ENCODE measurements at regions not wholly inside any gene's neighbourhood (a gene's known extent, or its start where the extent isn't known, plus 50 kb on each side); places are given as distances from the start of the nearest gene placed in this dataset.

DNA sequence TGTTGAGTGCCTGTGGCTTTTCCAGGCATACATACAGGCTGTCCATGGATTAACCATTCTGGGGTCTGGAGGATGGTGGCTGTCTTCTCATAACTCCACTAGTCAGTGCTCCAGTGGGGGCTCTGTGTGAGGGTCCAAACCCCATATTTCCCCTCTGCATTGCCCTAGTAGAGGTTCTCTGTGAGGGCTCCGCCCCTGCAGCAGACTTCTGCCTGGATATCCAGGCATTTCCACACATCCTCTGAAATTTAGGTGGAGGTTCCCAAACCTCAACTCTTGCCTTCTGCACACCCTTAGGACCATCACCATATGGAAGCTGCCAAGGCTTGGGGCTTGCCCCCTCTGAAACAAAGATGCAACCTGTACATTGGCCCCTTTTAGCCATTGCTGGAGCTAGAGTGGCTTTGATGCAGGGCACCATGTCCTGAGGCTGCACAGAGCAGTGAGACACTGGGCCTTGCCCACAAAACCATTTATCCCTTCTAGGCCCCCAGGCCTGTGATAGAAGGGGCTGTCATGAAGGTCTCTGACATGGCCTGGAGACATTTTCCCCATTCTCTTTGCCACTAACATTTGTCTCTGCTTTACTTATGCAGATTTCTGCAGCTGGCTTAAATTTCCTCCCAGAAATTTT is 400.1 kb upstream of the MDFIC2 start:
- ChIA-PET POLR2A (no interaction called here), CTCF (no interaction called here)
- no peak overlapping the region for H3K4me2 ChIP-seq
- ATAC-seq, result no peak
- no peak for DNase-seq (ENCODE audit: low read depth in 1 of 2, low spot score in 1 of 2)
- H3K4me1 ChIP-seq, result no peaks in the 10 kb centered on the region
- FAIRE-seq, result no peak
- H3K9me3 ChIP-seq, result peaks cover 18% of the 10 kb centered on the region
- WGBS (ENCODE audit: missing lambda C conversion rate), result 0% methylated on average over 1 of the region's 1 CpG
- H3K4me3 ChIP-seq, result no peak overlapping the region
- TF ChIP-seq ESRRA (IDR thresholded peaks at IDR 0.05; ENCODE audit: borderline replicate concordance, low read length) (no peak), CBX2 (IDR thresholded peaks at IDR 0.05; ENCODE audit: borderline replicate concordance, low read depth) (no peak), NR3C1 (IDR thresholded peaks at IDR 0.05) (no peak), NPAS2 (CRISPR knock-in tag; IDR thresholded peaks at IDR 0.05; ENCODE audit: borderline replicate concordance) (no peak), CHD2 (IDR thresholded peaks at IDR 0.05; ENCODE audit: low read length, partially characterized antibody) (no peak), FOSL2 (IDR thresholded peaks at IDR 0.05) (no peak), FOSL2 (CRISPR knock-in tag; IDR thresholded peaks at IDR 0.05) (no peak), JUNB (IDR thresholded peaks at IDR 0.05) (no peak), RNF2 (IDR thresholded peaks at IDR 0.05; ENCODE audit: borderline replicate concordance, low read depth) (no peak), PHF8 (IDR thresholded peaks at IDR 0.05; ENCODE audit: borderline replicate concordance, low read depth) (no peak)
- TF ChIP-seq, protein P1, sequence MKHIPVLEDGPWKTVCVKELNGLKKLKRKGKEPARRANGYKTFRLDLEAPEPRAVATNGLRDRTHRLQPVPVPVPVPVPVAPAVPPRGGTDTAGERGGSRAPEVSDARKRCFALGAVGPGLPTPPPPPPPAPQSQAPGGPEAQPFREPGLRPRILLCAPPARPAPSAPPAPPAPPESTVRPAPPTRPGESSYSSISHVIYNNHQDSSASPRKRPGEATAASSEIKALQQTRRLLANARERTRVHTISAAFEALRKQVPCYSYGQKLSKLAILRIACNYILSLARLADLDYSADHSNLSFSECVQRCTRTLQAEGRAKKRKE (CRISPR knock-in tag; IDR thresholded peaks at IDR 0.05; ENCODE audit: low read depth), result no peak
- TF ChIP-seq, protein P2, sequence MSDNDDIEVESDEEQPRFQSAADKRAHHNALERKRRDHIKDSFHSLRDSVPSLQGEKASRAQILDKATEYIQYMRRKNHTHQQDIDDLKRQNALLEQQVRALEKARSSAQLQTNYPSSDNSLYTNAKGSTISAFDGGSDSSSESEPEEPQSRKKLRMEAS (IDR thresholded peaks at IDR 0.05), result no peak
- TF ChIP-seq, protein P3, sequence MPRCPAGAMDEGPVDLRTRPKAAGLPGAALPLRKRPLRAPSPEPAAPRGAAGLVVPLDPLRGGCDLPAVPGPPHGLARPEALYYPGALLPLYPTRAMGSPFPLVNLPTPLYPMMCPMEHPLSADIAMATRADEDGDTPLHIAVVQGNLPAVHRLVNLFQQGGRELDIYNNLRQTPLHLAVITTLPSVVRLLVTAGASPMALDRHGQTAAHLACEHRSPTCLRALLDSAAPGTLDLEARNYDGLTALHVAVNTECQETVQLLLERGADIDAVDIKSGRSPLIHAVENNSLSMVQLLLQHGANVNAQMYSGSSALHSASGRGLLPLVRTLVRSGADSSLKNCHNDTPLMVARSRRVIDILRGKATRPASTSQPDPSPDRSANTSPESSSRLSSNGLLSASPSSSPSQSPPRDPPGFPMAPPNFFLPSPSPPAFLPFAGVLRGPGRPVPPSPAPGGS (IDR thresholded peaks at IDR 0.05), result no peak
- TF ChIP-seq, protein P4, sequence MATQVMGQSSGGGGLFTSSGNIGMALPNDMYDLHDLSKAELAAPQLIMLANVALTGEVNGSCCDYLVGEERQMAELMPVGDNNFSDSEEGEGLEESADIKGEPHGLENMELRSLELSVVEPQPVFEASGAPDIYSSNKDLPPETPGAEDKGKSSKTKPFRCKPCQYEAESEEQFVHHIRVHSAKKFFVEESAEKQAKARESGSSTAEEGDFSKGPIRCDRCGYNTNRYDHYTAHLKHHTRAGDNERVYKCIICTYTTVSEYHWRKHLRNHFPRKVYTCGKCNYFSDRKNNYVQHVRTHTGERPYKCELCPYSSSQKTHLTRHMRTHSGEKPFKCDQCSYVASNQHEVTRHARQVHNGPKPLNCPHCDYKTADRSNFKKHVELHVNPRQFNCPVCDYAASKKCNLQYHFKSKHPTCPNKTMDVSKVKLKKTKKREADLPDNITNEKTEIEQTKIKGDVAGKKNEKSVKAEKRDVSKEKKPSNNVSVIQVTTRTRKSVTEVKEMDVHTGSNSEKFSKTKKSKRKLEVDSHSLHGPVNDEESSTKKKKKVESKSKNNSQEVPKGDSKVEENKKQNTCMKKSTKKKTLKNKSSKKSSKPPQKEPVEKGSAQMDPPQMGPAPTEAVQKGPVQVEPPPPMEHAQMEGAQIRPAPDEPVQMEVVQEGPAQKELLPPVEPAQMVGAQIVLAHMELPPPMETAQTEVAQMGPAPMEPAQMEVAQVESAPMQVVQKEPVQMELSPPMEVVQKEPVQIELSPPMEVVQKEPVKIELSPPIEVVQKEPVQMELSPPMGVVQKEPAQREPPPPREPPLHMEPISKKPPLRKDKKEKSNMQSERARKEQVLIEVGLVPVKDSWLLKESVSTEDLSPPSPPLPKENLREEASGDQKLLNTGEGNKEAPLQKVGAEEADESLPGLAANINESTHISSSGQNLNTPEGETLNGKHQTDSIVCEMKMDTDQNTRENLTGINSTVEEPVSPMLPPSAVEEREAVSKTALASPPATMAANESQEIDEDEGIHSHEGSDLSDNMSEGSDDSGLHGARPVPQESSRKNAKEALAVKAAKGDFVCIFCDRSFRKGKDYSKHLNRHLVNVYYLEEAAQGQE (IDR thresholded peaks at IDR 0.05), result no peak
- H3K27ac ChIP-seq, result no peak overlapping the region

DNA sequence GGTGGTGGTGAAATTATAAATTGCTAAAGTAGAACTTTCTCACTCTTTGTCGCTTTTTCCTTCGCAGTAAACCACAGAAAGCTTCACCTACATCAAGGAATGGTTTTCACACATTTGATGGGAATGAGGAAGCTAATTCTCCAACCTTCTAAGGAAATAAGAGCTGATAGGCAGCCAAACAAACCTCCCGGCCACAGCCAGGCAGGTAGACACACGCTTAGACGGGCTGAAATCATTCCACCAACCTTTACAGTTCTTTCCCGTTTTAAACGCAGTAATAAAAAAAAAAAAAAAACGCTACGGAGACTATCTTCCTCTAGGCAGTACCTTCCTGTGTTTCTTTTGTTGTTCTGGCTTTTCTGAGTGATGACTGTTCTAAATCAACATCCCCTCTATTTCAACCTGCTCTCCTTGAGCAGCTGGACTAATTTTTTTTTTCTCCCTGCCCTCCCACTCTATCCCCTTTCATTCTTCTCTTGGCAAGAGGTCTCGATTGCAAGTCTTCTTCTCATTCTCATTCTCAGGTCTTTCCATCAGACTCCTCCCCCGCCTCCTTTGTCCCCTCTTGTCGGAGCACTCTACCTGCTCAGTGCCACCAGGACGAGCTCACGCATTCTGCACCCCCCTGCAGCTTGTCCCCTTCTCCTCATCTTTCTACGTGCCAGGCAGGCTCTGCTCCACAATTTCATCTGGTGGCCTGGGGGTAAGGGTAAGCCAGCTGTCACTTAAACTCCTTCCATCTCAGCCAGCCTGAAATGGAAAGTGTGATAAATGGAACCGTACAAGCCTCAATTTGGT is 391.1 kb upstream of the MDFIC2 start:
- Histone ChIP-seq H3K9me3 (no peaks in the 10 kb centered on the region), H3K4me1 (no peaks in the 10 kb centered on the region), H3K27ac (no peak overlapping the region), H3K4me3 (no peak overlapping the region), H3K4me2 (no peak overlapping the region)
- no peak for DNase-seq (ENCODE audit: low read depth in 1 of 2, low spot score in 1 of 2)
- TF ChIP-seq HOXA7 (CRISPR knock-in tag; IDR thresholded peaks at IDR 0.05) (no peak), CBX2 (IDR thresholded peaks at IDR 0.05; ENCODE audit: borderline replicate concordance, low read depth) (no peak), MYC (IDR thresholded peaks at IDR 0.05; ENCODE audit: borderline replicate concordance, low read length) (no peak), SREBF2 (IDR thresholded peaks at IDR 0.05) (no peak), JUNB (IDR thresholded peaks at IDR 0.05) (no peak)
- TF ChIP-seq, protein P2 (IDR thresholded peaks at IDR 0.05), result no peak
- ChIA-PET CTCF (interaction anchor here (0.8 to 1.2 kb wide), 3 partner anchors 12 to 583 kb away, joined by 3 read pairs; no protein-coding TSS in a partner anchor), POLR2A (no interaction called here)
- ATAC-seq, result no peak
- 53% methylated on average over 16 of the region's 16 CpGs for WGBS (ENCODE audit: missing lambda C conversion rate)
- FAIRE-seq, result no peak

Measured in A549 (cell line).